NCI-H2196 treated with DMSO at 0.1 percent for 48 hours (cell line): ENCODE measurements at regions not wholly inside any gene's neighbourhood (a gene's known extent, or its start where the extent isn't known, plus 50 kb on each side); places are given as distances from the start of the nearest gene placed in this dataset.

Experiments used
- DNase-seq: peaks from one replicate; lab custom pipeline; 2025; ENCODE audit not compliant: unreplicated experiment; lab: John Stamatoyannopoulos, UW

DNA sequence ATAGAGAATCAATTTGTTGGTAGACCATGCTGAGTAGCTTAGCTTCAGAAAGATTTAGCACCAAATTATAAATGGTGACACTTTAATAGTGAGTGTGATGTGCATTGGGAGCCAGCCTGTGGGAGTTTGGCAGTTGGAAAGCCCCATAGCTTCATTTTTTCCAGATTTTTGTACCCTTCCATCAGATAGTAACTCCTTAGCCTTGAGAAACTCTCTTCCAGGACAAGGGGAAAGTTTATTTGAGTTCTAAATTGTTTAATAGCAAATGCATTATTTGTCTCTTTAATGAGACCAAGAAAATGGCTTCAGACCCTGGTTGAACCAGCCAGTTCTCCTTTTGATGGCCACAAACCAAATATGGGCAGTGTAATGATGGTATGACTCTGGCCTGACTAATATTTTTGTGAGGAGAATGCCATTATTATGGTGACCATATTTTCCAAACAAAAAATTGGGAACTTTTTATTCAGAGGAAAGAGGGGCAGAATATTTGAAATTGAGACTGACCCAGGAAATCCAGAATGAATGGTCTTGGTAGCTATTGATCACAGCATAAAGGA, 49.8 kb downstream of the PLCE1 start:
- DNase-seq, result no peak

- no peak for DNase-seq
Measured at GRCh38 chr10:94046098-94046497, 52.4 kb downstream of the PLCE1 start.

- no peak for DNase-seq
Measured at GRCh38 chr10:94047293-94047692, 53.6 kb downstream of the PLCE1 start.

DNA sequence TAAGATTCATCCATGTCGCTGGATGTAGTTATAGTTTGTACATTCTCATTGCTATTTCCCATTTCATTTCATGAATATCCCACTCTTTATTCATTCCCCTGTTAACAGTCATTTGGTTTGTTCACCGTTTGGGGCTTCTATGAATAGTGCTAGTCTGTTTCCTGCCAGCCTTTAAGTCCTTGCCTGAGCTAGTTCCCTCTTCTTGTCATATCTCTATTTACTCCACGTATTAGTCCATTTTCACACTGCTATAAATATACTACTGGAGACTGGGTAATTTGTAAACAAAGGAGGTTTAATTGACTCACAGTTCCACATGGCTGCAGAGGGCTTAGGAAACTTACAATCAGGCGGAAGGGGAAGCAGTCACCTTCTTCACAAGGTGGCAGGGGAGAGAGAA, 56.2 kb downstream of the PLCE1 start:
- no peak for DNase-seq

DNA sequence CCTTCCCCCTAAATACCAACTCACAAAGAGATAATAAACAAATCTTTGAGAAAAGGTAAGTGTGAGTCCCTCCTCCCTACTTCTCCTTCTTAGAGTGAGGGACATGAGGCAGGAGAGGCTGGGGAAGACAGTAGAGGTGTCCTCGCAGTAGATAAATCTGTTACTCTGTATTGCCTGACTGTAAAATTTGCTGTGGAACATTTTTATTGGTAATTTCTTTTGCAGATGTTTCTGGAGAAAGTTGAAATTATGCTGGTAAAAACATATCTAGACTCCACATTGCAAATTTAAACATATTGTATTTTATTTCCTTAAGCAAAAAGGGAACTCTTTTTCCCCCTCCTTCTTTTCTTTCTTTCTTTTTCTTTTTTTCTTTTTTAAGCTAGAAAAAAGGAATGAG, 58.5 kb downstream of the PLCE1 start:
- DNase-seq, result no peak

DNA sequence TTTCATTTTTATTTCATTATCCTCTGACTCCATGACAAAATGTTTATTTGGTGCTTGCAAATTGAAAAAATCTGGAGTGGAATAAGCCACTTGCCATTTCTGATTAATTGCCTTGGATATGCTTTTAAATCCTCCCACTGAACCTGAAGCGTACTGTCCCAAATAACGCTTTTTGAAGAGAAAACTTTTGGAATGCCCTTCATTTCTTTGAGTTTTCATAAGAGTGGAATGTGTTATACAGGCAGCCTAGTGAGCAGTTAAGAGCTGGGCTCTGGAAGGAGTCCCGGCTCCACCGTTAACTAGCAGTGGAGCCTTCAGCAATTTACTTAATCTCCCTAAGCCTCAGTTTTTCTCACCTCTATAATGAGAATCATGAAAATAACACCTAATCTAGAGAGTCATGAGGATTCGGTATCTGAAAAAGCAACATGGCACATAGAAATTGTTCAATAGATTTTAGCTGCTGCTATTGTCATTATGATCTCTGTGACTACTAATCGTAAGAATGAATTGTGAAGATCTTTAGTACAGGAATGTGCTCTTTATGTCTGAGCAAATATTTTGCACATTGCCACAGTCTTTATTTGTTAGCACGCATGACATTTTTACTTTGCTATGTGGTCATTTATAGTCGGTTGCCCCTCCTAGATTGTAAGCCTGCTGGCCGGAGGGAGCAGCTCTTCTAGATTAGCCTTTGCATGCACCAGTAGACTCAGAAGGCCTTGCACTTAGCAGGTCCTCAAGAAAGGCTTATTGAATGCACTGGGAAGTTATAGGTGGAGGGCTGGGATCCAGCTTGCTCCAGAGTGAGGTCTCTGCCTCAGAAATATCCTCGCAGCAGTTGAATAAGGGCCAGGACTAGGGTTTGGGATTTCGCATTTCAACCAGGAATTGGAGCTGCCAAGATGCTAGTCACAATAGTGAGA, 59.4 kb downstream of the PLCE1 start:
- DNase-seq, result no peak

GRCh38 chr10:94059178-94059883, 65.6 kb downstream of the PLCE1 start:
- DNase-seq, result no peak

DNA sequence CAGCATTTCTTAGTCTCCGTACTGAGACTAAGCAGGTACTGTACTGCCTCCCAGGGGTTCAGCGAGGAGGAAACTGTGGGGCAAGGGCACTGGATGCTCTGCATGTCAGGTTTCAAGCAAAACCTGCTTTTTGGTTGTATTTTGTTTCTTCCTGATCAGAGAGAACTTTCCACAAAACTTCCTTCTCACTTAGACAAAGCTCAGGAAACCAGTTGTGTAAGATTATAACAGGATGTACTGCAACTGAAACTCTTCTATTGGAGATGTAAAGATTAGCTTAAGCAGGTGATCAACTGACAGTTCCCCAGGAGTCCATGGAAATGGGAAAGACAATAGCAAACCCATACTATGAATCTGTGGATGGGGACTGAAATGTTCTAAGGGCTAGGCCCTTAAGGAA, 67.3 kb downstream of the PLCE1 start:
- DNase-seq, result no peak

GRCh38 chr10:94062611-94063010, 68.9 kb downstream of the PLCE1 start:
- no peak for DNase-seq

GRCh38 chr10:94065362-94065761, 71.6 kb downstream of the PLCE1 start:
- DNase-seq, result no peak

DNA sequence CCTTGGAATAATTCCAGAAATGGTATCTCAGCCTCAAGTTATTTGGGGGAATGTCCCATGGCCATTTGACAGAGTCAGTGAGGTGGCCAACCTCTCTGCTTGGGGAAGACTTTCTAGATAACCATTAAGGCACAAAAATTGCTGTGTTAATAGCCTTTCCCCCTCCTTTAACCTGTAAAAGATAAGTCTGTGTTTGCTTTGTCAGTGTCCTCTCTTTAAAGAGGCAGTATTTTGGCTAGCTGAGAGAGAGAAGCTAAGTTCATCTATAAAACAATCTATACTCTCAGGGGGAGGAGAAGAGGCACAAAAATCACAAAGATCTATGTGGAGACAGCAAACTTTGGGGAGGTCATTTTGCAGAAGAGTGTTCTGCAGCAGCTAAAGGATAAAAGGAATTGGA, 72.1 kb downstream of the PLCE1 start:
- DNase-seq, result no peak

- DNase-seq, result no peak
Measured at GRCh38 chr10:94066411-94066810, 72.7 kb downstream of the PLCE1 start.

GRCh38 chr10:94069884-94070283, 76.2 kb downstream of the PLCE1 start:
- DNase-seq, result no peak

- DNase-seq, result no peak
Measured at GRCh38 chr10:94074462-94074861, 80.7 kb downstream of the PLCE1 start.

DNA sequence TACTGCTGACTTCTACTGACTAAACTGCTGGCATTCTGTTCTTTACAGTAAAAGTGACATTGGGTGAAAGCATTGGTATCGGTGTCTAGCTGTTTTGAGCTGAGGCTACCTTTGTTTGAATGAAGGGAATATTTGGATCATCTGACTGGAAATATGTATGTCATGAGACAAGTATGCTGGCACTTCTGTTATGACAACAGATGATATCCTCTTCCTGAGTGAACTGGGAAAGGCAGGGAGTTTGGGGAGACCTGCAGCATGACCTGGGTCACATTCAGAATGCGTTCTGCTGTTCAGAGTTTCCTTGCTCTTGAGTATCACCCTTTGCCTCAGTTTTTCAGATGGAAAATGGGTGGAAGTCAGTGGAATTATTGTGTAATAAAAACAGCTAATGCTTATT, 81.8 kb downstream of the PLCE1 start:
- DNase-seq, result no peak

DNA sequence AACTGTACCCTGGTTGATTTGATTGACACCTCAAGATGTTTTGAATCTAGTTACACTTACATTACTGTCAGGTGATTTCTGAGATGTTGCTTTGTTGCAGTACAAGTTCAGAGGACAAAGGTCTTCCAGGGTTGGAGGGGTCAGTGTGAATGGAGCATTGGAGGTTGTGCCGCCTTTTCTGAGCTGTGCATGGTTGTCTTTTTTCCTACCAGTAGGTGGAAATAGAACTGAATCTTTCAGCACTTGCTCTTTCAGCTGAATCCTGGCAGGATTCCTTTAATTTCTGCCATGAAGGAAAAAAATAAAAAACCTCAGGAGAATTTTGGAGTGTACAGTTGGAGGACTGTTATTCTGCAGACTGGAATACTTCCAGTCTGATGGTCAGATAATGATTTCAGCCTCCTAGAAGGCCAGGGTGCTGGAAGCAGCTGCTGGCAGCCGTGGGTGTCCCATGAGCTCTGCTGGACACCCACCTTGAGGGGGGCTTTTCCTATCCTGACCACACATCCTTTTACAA, 82.7 kb downstream of the PLCE1 start:
- DNase-seq, result no peak

DNA sequence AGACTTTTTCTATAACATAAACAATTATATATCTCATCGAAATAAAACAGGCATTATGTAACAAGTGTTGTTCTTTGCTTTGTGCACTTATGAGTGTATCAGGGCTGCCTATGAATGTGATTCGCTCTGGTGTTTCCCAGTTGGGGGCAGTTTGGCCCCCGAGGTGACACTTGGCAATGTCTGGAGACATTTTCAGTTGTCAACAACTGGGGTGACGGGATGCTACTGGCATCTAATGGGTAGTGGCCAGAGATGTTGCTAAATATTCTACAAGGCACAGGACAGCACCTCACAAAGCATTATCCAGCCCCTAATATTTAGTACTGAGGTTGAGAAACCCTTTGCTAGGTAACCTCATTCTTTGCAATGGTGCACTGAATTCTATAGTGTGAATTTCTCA, 83.3 kb downstream of the PLCE1 start:
- no peak for DNase-seq

DNA sequence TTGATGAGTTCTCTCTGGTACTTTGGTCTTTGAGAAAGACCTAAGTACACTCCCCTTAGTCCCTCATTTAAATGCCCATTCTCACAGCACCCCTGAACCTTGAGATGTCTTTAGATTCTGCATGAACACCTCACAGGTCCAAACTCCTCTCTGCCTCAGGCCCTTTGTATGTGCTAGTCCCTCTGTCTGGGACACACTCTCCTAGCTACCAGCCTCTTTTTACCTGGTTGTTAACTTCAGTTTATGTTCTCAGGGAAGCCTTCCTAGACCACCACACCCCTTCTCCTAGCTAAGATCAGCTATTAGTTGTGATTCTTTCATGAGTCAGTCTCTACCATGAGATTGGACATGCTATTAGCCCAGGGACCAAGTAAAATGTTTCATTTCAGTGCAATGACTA, 86.4 kb downstream of the PLCE1 start:
- DNase-seq, result no peak

GRCh38 chr10:94083662-94084265, 90.0 kb downstream of the PLCE1 start:
- DNase-seq, result no peak

DNA sequence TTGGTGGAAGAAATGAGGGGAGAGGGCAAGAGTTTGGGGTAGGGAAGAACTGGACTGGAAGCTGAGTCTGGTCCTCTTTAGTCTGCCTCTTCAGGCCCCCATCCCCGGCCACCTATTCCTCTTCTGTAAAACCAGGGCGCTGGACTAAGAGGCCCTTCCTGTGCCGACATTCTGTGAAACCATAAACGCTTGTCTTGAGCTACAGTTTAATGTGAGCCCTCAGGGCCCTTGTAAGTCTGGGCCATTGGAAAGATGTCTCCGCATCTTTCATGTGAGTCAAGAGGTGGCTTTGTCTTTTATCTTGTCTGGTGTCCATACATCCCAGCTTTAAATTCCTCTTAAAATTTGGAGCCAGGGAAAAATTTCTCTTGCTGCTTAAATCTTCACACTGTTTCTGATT, 90.6 kb downstream of the PLCE1 start:
- no peak for DNase-seq

- no peak for DNase-seq
Measured at GRCh38 chr10:94085288-94085687, 91.6 kb downstream of the PLCE1 start.
